ENCODE measurements at regions not wholly inside any gene's neighbourhood (a gene's known extent, or its start where the extent isn't known, plus 50 kb on each side); places are given as distances from the start of the nearest gene placed in this dataset.

GRCh38 chr1:187374742-187375141 lies 546.0 kb downstream of the PLA2G4A start:
- no peak for DNase-seq (ENCODE audit: low spot score, unreplicated experiment)
- Mint-ChIP-seq H3K9me3 (ENCODE audit: low read depth) (no peaks in the 10 kb centered on the region), H3K36me3 (ENCODE audit: insufficient read depth) (no peaks in the 10 kb centered on the region), H3K27ac (peak overlapping the region; percentile 15), H3K27me3 (peaks cover 17% of the 10 kb centered on the region), H3K4me3 (ENCODE audit: low read depth) (no peak overlapping the region), H3K4me1 (ENCODE audit: low read depth) (peaks cover 20% of the 10 kb centered on the region)
- TF ChIP-seq CTCF (IDR thresholded peaks at IDR 0.05; ENCODE audit: unreplicated experiment): no peak

- H3K4me3 Mint-ChIP-seq (ENCODE audit: low read depth): no peak overlapping the region
- H3K9me3 Mint-ChIP-seq (ENCODE audit: low read depth): peaks cover 2% of the 10 kb centered on the region
- H3K36me3 Mint-ChIP-seq (ENCODE audit: insufficient read depth): no peaks in the 10 kb centered on the region
- H3K27me3 Mint-ChIP-seq: peaks cover 9% of the 10 kb centered on the region
- no peak for DNase-seq (ENCODE audit: low spot score, unreplicated experiment)
- peaks cover 17% of the 10 kb centered on the region for H3K4me1 Mint-ChIP-seq (ENCODE audit: low read depth)
- peak; percentile 19 for TF ChIP-seq CTCF (IDR thresholded peaks at IDR 0.05; ENCODE audit: unreplicated experiment)
- no peak overlapping the region for H3K27ac Mint-ChIP-seq
These were observed 554.6 kb downstream of the PLA2G4A start for GRCh38 chr1:187383366-187383765.

- H3K27me3 Mint-ChIP-seq: peaks cover 5% of the 10 kb centered on the region
- peaks cover 11% of the 10 kb centered on the region for H3K4me1 Mint-ChIP-seq (ENCODE audit: low read depth)
- TF ChIP-seq CTCF (IDR thresholded peaks at IDR 0.05; ENCODE audit: unreplicated experiment): no peak
- no peak overlapping the region for H3K27ac Mint-ChIP-seq
- H3K9me3 Mint-ChIP-seq (ENCODE audit: low read depth): peaks cover 2% of the 10 kb centered on the region
- DNase-seq (ENCODE audit: low spot score, unreplicated experiment): no peak
- H3K4me3 Mint-ChIP-seq (ENCODE audit: low read depth): no peak overlapping the region
- no peaks in the 10 kb centered on the region for H3K36me3 Mint-ChIP-seq (ENCODE audit: insufficient read depth)
These were observed 555.8 kb downstream of the PLA2G4A start for GRCh38 chr1:187384504-187384903.

GRCh38 chr1:187390215-187390818 lies 561.6 kb downstream of the PLA2G4A start:
- no peak for TF ChIP-seq CTCF (IDR thresholded peaks at IDR 0.05; ENCODE audit: unreplicated experiment)
- no peaks in the 10 kb centered on the region for H3K36me3 Mint-ChIP-seq (ENCODE audit: insufficient read depth)
- no peaks in the 10 kb centered on the region for H3K9me3 Mint-ChIP-seq (ENCODE audit: low read depth)
- H3K4me1 Mint-ChIP-seq (ENCODE audit: low read depth): peaks cover 4% of the 10 kb centered on the region
- no peak overlapping the region for H3K4me3 Mint-ChIP-seq (ENCODE audit: low read depth)
- no peaks in the 10 kb centered on the region for H3K27me3 Mint-ChIP-seq
- DNase-seq (ENCODE audit: low spot score, unreplicated experiment): no peak
- H3K27ac Mint-ChIP-seq: no peak overlapping the region

GRCh38 chr1:187396226-187396625 lies 567.5 kb downstream of the PLA2G4A start:
- no peak for TF ChIP-seq CTCF (IDR thresholded peaks at IDR 0.05; ENCODE audit: unreplicated experiment)
- peaks cover 6% of the 10 kb centered on the region for H3K9me3 Mint-ChIP-seq (ENCODE audit: low read depth)
- peaks cover 2% of the 10 kb centered on the region for H3K36me3 Mint-ChIP-seq (ENCODE audit: insufficient read depth)
- H3K27ac Mint-ChIP-seq: no peak overlapping the region
- H3K27me3 Mint-ChIP-seq: no peaks in the 10 kb centered on the region
- no peak for DNase-seq (ENCODE audit: low spot score, unreplicated experiment)
- peaks cover 20% of the 10 kb centered on the region for H3K4me1 Mint-ChIP-seq (ENCODE audit: low read depth)
- no peak overlapping the region for H3K4me3 Mint-ChIP-seq (ENCODE audit: low read depth)

Data from progenitor cell of endocrine pancreas (in vitro differentiated cells).